ENCODE measurements at regions not wholly inside any gene's neighbourhood (a gene's known extent, or its start where the extent isn't known, plus 50 kb on each side); places are given as distances from the start of the nearest gene placed in this dataset.

DNA sequence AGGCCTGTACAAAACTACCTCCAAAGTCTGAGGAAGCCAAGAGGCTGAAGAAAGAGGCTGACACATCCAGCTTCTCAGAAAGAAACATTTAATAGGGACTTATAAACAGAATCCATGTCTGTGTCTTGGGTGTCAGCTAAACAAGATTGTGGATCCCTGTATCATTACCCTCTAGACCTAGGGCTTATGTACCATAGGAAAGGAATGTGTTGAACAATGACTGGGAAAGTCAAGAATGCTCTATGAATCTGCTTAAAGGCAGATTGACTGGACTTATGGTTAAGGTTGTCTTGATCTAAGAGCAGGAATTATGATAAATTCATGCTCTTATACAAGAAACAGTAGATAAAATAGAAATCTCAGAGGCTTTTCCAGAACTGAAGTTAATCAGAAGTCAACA lies 335.7 kb upstream of the RPS23 start:
- peak in 1 of 2 donors; percentile 37 for DNase-seq
- no peak overlapping the region for H3K27ac ChIP-seq (ENCODE audit: low read depth, low read length)
- no peak overlapping the region for H3K23ac ChIP-seq (ENCODE audit: low read length)
- H3K36me3 ChIP-seq (ENCODE audit: control insufficient read depth in 1 of 2, insufficient read depth in 2 of 2, low read length in 2 of 2): no peaks in the 10 kb centered on the region
- H3K4me2 ChIP-seq (ENCODE audit: low read length): no peak overlapping the region
- no peak overlapping the region for H3K18ac ChIP-seq (ENCODE audit: low read length)
- H2AK5ac ChIP-seq (ENCODE audit: low read length): no peak overlapping the region
- no peak overlapping the region for H2BK5ac ChIP-seq (ENCODE audit: low read depth, low read length, poor library complexity)
- no peak overlapping the region for H3K4ac ChIP-seq (ENCODE audit: low read depth, low read length)
- no peaks in the 10 kb centered on the region for H3K9me3 ChIP-seq (ENCODE audit: insufficient read depth, low read depth, low read length)
- H3K4me3 ChIP-seq (ENCODE audit: low read depth, low read length): no peak overlapping the region
- H3K79me2 ChIP-seq (ENCODE audit: control insufficient read depth, insufficient read depth, low read length, poor library complexity): no peaks in the 10 kb centered on the region
- H3K4me1 ChIP-seq (ENCODE audit: control insufficient read depth in 1 of 2, insufficient read depth in 2 of 2, low read length in 2 of 2): no peaks in the 10 kb centered on the region
- H3K79me1 ChIP-seq (ENCODE audit: low read length): no peaks in the 10 kb centered on the region
- H4K91ac ChIP-seq (ENCODE audit: low read depth, low read length): no peak overlapping the region
- H4K8ac ChIP-seq (ENCODE audit: low read depth, low read length): no peak overlapping the region
- no peaks in the 10 kb centered on the region for H3K27me3 ChIP-seq (ENCODE audit: insufficient read depth, low read length)
- H3K14ac ChIP-seq (ENCODE audit: low read length): no peak overlapping the region
- H3K9ac ChIP-seq (ENCODE audit: low read length): no peak overlapping the region
- no peak overlapping the region for H2BK12ac ChIP-seq (ENCODE audit: low read length)
- no peak overlapping the region for H4K12ac ChIP-seq (ENCODE audit: low read depth, low read length)
- no peak overlapping the region for H2BK120ac ChIP-seq (ENCODE audit: insufficient read depth, low read length, poor library complexity)
- no peak overlapping the region for H2AFZ ChIP-seq (ENCODE audit: insufficient read depth, low read length, poor library complexity)

- peaks cover 2% of the 10 kb centered on the region for H3K9me3 ChIP-seq (ENCODE audit: insufficient read depth, low read depth, low read length)
- H4K12ac ChIP-seq (ENCODE audit: low read depth, low read length): no peak overlapping the region
- no peak overlapping the region for H3K4me3 ChIP-seq (ENCODE audit: low read depth, low read length)
- H3K4me1 ChIP-seq (ENCODE audit: control insufficient read depth in 1 of 2, insufficient read depth in 2 of 2, low read length in 2 of 2): no peaks in the 10 kb centered on the region
- no peak overlapping the region for H3K18ac ChIP-seq (ENCODE audit: low read length)
- H3K27me3 ChIP-seq (ENCODE audit: insufficient read depth, low read length): no peaks in the 10 kb centered on the region
- H3K27ac ChIP-seq (ENCODE audit: low read depth, low read length): no peak overlapping the region
- no peak for DNase-seq
- H4K91ac ChIP-seq (ENCODE audit: low read depth, low read length): no peak overlapping the region
- H4K8ac ChIP-seq (ENCODE audit: low read depth, low read length): no peak overlapping the region
- no peak overlapping the region for H2BK120ac ChIP-seq (ENCODE audit: insufficient read depth, low read length, poor library complexity)
- H2BK12ac ChIP-seq (ENCODE audit: low read length): no peak overlapping the region
- no peaks in the 10 kb centered on the region for H3K79me1 ChIP-seq (ENCODE audit: low read length)
- no peak overlapping the region for H3K9ac ChIP-seq (ENCODE audit: low read length)
- no peak overlapping the region for H3K4me2 ChIP-seq (ENCODE audit: low read length)
- H3K79me2 ChIP-seq (ENCODE audit: control insufficient read depth, insufficient read depth, low read length, poor library complexity): no peaks in the 10 kb centered on the region
- no CpG with 5 or more reads among the region's 3 CpGs for WGBS (ENCODE audit: extremely low coverage, insufficient coverage, insufficient read length)
- H3K36me3 ChIP-seq (ENCODE audit: control insufficient read depth in 1 of 2, insufficient read depth in 2 of 2, low read length in 2 of 2): no peaks in the 10 kb centered on the region
- H2AFZ ChIP-seq (ENCODE audit: insufficient read depth, low read length, poor library complexity): no peak overlapping the region
- H2AK5ac ChIP-seq (ENCODE audit: low read length): no peak overlapping the region
- H3K4ac ChIP-seq (ENCODE audit: low read depth, low read length): no peak overlapping the region
- H3K23ac ChIP-seq (ENCODE audit: low read length): no peak overlapping the region
- H3K14ac ChIP-seq (ENCODE audit: low read length): no peak overlapping the region
- H2BK5ac ChIP-seq (ENCODE audit: low read depth, low read length, poor library complexity): no peak overlapping the region
These were observed 332.5 kb upstream of the RPS23 start for GRCh38 chr5:82610686-82611085.

DNA sequence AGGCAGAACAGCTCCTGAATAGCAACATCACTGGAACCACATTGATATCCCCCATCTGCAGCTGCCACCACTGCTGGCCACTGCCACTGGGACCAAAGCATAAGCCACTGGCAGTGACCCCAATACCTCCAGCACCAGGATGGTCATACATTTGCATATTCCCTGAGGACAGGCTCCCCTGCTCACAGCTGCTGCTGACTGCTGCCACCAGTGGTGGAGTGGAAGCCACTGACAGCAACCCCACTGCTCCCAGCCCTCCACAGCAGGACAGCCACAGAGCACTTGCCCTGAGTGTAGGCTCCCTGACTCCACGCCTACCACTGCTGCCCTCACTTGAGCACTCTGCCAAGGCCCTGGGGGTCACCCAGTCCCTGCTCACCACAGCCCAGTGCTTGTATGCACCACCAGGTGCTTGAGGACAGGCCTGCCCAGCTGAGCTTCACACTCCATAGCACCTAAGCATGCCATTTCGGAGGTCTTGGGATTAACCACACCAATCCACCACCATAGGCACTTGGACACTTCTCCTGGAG lies 327.4 kb upstream of the RPS23 start:
- Histone ChIP-seq H4K91ac (ENCODE audit: low read depth, low read length) (no peak overlapping the region), H3K23ac (ENCODE audit: low read length) (no peak overlapping the region), H4K8ac (ENCODE audit: low read depth, low read length) (no peak overlapping the region), H3K4ac (ENCODE audit: low read depth, low read length) (no peak overlapping the region), H3K27me3 (ENCODE audit: insufficient read depth, low read length) (no peaks in the 10 kb centered on the region), H3K4me1 (ENCODE audit: control insufficient read depth in 1 of 2, insufficient read depth in 2 of 2, low read length in 2 of 2) (no peaks in the 10 kb centered on the region), H3K18ac (ENCODE audit: low read length) (no peak overlapping the region), H3K79me1 (ENCODE audit: low read length) (no peaks in the 10 kb centered on the region), H3K4me3 (ENCODE audit: low read depth, low read length) (no peak overlapping the region), H3K14ac (ENCODE audit: low read length) (no peak overlapping the region), H3K4me2 (ENCODE audit: low read length) (no peak overlapping the region), H4K12ac (ENCODE audit: low read depth, low read length) (no peak overlapping the region), H3K79me2 (ENCODE audit: control insufficient read depth, insufficient read depth, low read length, poor library complexity) (no peaks in the 10 kb centered on the region), H2AK5ac (ENCODE audit: low read length) (no peak overlapping the region), H3K27ac (ENCODE audit: low read depth, low read length) (no peak overlapping the region), H3K9me3 (ENCODE audit: insufficient read depth, low read depth, low read length) (peaks cover 2% of the 10 kb centered on the region), H3K9ac (ENCODE audit: low read length) (no peak overlapping the region), H3K36me3 (ENCODE audit: control insufficient read depth in 1 of 2, insufficient read depth in 2 of 2, low read length in 2 of 2) (no peaks in the 10 kb centered on the region), H2BK12ac (ENCODE audit: low read length) (no peak overlapping the region), H2BK5ac (ENCODE audit: low read depth, low read length, poor library complexity) (no peak overlapping the region), H2BK120ac (ENCODE audit: insufficient read depth, low read length, poor library complexity) (no peak overlapping the region), H2AFZ (ENCODE audit: insufficient read depth, low read length, poor library complexity) (no peak overlapping the region)
- no CpG with 5 or more reads among the region's 2 CpGs for WGBS (ENCODE audit: extremely low coverage, insufficient coverage, insufficient read length)
- DNase-seq: no peak

DNA sequence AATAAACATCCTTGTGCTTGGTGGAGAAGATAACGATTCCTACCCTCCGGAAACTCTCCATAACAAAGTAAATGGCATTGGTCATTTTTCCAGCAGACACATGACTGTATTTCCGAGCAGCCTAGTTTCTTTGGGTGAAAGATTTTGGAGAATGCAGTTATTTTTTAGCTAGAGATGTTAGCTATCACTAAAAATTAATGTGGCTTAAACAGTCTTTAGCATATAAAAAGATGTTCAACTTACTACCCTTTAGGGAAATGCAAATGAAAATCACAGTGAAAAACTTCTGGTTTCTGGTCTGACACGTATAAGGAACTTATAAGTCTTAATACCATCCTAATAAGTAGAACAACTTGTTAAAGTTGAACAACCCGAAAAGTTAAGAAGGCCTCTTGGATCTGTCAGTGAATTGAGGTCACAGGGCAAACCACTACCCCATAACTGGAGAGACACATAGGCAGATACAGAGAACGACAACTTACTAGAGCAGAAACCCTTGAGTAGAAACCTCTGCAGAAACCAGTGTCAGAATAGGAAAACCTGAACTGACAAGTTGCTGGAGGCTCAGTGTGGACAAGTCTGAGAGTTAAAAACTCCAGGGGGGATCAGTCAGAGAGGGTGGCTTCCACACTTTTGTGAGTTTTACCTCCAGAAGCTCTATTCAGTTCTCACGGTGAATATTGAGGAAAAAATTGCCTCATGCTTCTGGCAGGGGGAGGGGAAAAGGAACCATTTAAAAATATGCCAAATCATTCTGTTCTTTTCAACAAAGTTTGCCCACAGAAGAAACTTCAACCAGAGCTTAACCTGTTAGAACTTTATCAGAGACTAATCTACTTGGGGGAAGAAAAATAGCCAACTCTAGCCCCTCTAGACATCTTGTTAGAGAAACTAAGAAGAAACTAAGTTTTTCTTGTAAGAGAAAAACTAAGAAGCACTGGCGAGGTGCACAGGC lies 325.2 kb upstream of the RPS23 start:
- no CpG with 5 or more reads among the region's 8 CpGs for whole genome bisulfite sequencing (ENCODE audit: extremely low coverage, insufficient coverage, insufficient read length)
- no peak overlapping the region for H2AFZ ChIP-seq (ENCODE audit: insufficient read depth, low read length, poor library complexity)
- H2BK5ac ChIP-seq (ENCODE audit: low read depth, low read length, poor library complexity): no peak overlapping the region

More for the DNA sequence above, 325.2 kb upstream of the RPS23 start:
- H3K27me3 ChIP-seq (ENCODE audit: insufficient read depth, low read length): no peaks in the 10 kb centered on the region
- H3K4me1 ChIP-seq (ENCODE audit: control insufficient read depth in 1 of 2, insufficient read depth in 2 of 2, low read length in 2 of 2): no peaks in the 10 kb centered on the region
- H3K36me3 ChIP-seq (ENCODE audit: control insufficient read depth in 1 of 2, insufficient read depth in 2 of 2, low read length in 2 of 2): no peaks in the 10 kb centered on the region
- no peak overlapping the region for H4K91ac ChIP-seq (ENCODE audit: low read depth, low read length)
- no peak for DNase-seq
- peaks cover 2% of the 10 kb centered on the region for H3K9me3 ChIP-seq (ENCODE audit: insufficient read depth, low read depth, low read length)
- H3K14ac ChIP-seq (ENCODE audit: low read length): no peak overlapping the region
- no peaks in the 10 kb centered on the region for H3K79me1 ChIP-seq (ENCODE audit: low read length)
- H3K18ac ChIP-seq (ENCODE audit: low read length): no peak overlapping the region
- no peak overlapping the region for H3K4ac ChIP-seq (ENCODE audit: low read depth, low read length)
- H3K9ac ChIP-seq (ENCODE audit: low read length): no peak overlapping the region
- no peaks in the 10 kb centered on the region for H3K79me2 ChIP-seq (ENCODE audit: control insufficient read depth, insufficient read depth, low read length, poor library complexity)
- H3K27ac ChIP-seq (ENCODE audit: low read depth, low read length): no peak overlapping the region
- H4K12ac ChIP-seq (ENCODE audit: low read depth, low read length): no peak overlapping the region
- no peak overlapping the region for H4K8ac ChIP-seq (ENCODE audit: low read depth, low read length)
- H3K4me3 ChIP-seq (ENCODE audit: low read depth, low read length): no peak overlapping the region
- H3K23ac ChIP-seq (ENCODE audit: low read length): no peak overlapping the region
- no peak overlapping the region for H3K4me2 ChIP-seq (ENCODE audit: low read length)
- H2BK12ac ChIP-seq (ENCODE audit: low read length): no peak overlapping the region
- H2AK5ac ChIP-seq (ENCODE audit: low read length): no peak overlapping the region
- H2BK120ac ChIP-seq (ENCODE audit: insufficient read depth, low read length, poor library complexity): no peak overlapping the region

Measured in trophoblast cell (in vitro differentiated cells and primary cell).